GM21528 (cell line): ENCODE measurements at regions not wholly inside any gene's neighbourhood (a gene's known extent, or its start where the extent isn't known, plus 50 kb on each side); places are given as distances from the start of the nearest gene placed in this dataset.
"Not testable (repeated sequence)": the region's sequence is repeated elsewhere in the genome, so short reads cannot be mapped to it uniquely, and the experiment has no call there.

ENCODE experiments used
- ATAC-seq: cut with Tn5 transposase; IDR thresholded peaks from one replicate; pipeline ENCODE4 v1.9.1; 2021; ENCODE audit warnings: mild to moderate bottlenecking, moderate library complexity; ENCODE audit not compliant: unreplicated experiment, low FRiP score

- no peak for ATAC-seq
These were observed 111.0 kb upstream of the KLF14 start for GRCh38 chr7:130844811-130845580.

GRCh38 chr7:130845581-130846085, 111.6 kb upstream of the KLF14 start:
- no peak for ATAC-seq

GRCh38 chr7:130849604-130850003, 115.6 kb upstream of the KLF14 start:
- no peak for ATAC-seq

GRCh38 chr7:130850956-130851355, 116.9 kb upstream of the KLF14 start:
- no peak for ATAC-seq

GRCh38 chr7:130852867-130853266, 118.9 kb upstream of the KLF14 start:
- ATAC-seq = no peak

- ATAC-seq = no peak
These were observed 119.7 kb upstream of the KLF14 start for GRCh38 chr7:130853503-130854279.

- ATAC-seq = no peak
These were observed 120.5 kb upstream of the KLF14 start for GRCh38 chr7:130854481-130854880.

- ATAC-seq = no peak
These were observed 122.9 kb upstream of the KLF14 start for GRCh38 chr7:130856866-130857265.

- ATAC-seq = not testable (repeated sequence)
These were observed 126.8 kb upstream of the KLF14 start for GRCh38 chr7:130860832-130861231.

- ATAC-seq = no peak
These were observed 131.6 kb upstream of the KLF14 start for GRCh38 chr7:130865408-130866236.

- no peak for ATAC-seq
These were observed 133.0 kb upstream of the KLF14 start for GRCh38 chr7:130867039-130867438.

- no peak for ATAC-seq
These were observed 133.7 kb upstream of the KLF14 start for GRCh38 chr7:130867581-130868136.

- no peak for ATAC-seq
These were observed 134.1 kb upstream of the KLF14 start for GRCh38 chr7:130868139-130868538.

- ATAC-seq = no peak
These were observed 135.9 kb upstream of the KLF14 start for GRCh38 chr7:130869918-130870317.

GRCh38 chr7:130872341-130872740, 138.3 kb upstream of the KLF14 start:
- no peak for ATAC-seq

- ATAC-seq = no peak
These were observed 138.9 kb upstream of the KLF14 start for GRCh38 chr7:130872756-130873448.

- no peak for ATAC-seq
These were observed 140.3 kb upstream of the KLF14 start for GRCh38 chr7:130874071-130874915.

GRCh38 chr7:130875265-130875741, 141.3 kb upstream of the KLF14 start:
- ATAC-seq = no peak

GRCh38 chr7:130875901-130876300, 141.9 kb upstream of the KLF14 start:
- ATAC-seq = no peak
